A673 (cell line): ENCODE measurements at regions not wholly inside any gene's neighbourhood (a gene's known extent, or its start where the extent isn't known, plus 50 kb on each side); places are given as distances from the start of the nearest gene placed in this dataset.
A peak's percentile ranks its signal among the peaks of the same experiment; 100 is the strongest.

Experiments used
- BruUV-seq: library from RNA; stranded (reverse); fragments of 400-500 nt; replicated peaks from 2 replicates; lab custom pipeline; 2021; lab: Mats Ljungman, UMichigan
- CTCF ChIA-PET: fragments of 300-600 bp; sonication (Branson Sonifier 250); formaldehyde crosslinking; loops from one replicate; lab custom pipeline; 2022; ENCODE audit warnings: antibody characterized with exemption; lab: Charles Lee
- POLR2A ChIA-PET: fragments of 300-600 bp; sonication (Branson Sonifier 250); formaldehyde crosslinking; loops from one replicate; lab custom pipeline; 2022; ENCODE audit warnings: antibody characterized with exemption; ENCODE audit not compliant: low non-redundant PET; lab: Charles Lee
- DNase-seq: peaks from one replicate; pipeline ENCODE4 v3.0.0-alpha.2; 2015; ENCODE audit warnings: low spot score
- H3K27ac ChIP-seq: fragments of 200-600 bp; sonication (generic); 2 replicates; pipeline ENCODE4 v1.5.1; 2016; ENCODE audit warnings: mixed run types, low read depth, mild to moderate bottlenecking, mixed read lengths, antibody characterized with exemption, low read length; ENCODE audit not compliant: poor library complexity, severe bottlenecking
- H3K27me3 ChIP-seq: fragments of 200-600 bp; sonication (generic); replicated peaks from 2 replicates; pipeline ENCODE4 v1.6.1; 2017; ENCODE audit warnings: mixed run types, low read depth, mild to moderate bottlenecking, mixed read lengths, antibody characterized with exemption, low read length; ENCODE audit not compliant: insufficient read depth, poor library complexity
- H3K36me3 ChIP-seq: fragments of 200-600 bp; sonication (generic); 2 replicates; pipeline ENCODE4 v1.6.1; 2016; ENCODE audit warnings: mixed run types, mild to moderate bottlenecking, mixed read lengths, antibody characterized with exemption, low read length; ENCODE audit not compliant: insufficient read depth, poor library complexity, severe bottlenecking
- H3K4me1 ChIP-seq: fragments of 200-600 bp; sonication (generic); 2 replicates; pipeline ENCODE4 v1.6.1; 2017; ENCODE audit warnings: mixed run types, mild to moderate bottlenecking, mixed read lengths, antibody characterized with exemption, low read length; ENCODE audit not compliant: insufficient read depth, poor library complexity, severe bottlenecking
- H3K4me3 ChIP-seq: fragments of 200-600 bp; sonication (generic); 2 replicates; pipeline ENCODE4 v1.5.1; 2016; ENCODE audit warnings: low read depth, mixed run types, mild to moderate bottlenecking, mixed read lengths, low read length; ENCODE audit not compliant: poor library complexity, severe bottlenecking
- H3K9me3 ChIP-seq: fragments of 200-600 bp; sonication (generic); 2 replicates; pipeline ENCODE4 v1.6.1; 2016; ENCODE audit warnings: mixed run types, low read depth, mild to moderate bottlenecking, mixed read lengths, antibody characterized with exemption, low read length; ENCODE audit not compliant: poor library complexity, severe bottlenecking
- EZH2 ChIP-seq: fragments of 200-600 bp; sonication (generic); IDR thresholded peaks from 2 replicates; pipeline ENCODE4 v1.6.1; 2017; ENCODE audit warnings: borderline replicate concordance, low read depth, mild to moderate bottlenecking, mixed read lengths, antibody characterized with exemption, low read length; ENCODE audit not compliant: poor library complexity, severe bottlenecking
- intact Hi-C: fragments of 100-400 bp; cut with micrococcal nuclease; formaldehyde crosslinking; loops from one replicate; pipeline ENCODE4 v1.10.0; 2022; ENCODE audit not compliant: unreplicated experiment
- TF ChIP-seq, protein P1 (sequence below): fragments of 300-800, 200-600 bp; sonication (generic); conservative IDR thresholded peaks from 2 replicates; pipeline ENCODE4 v1.5.1; 2017; ENCODE audit warnings: low read depth, mild to moderate bottlenecking, antibody characterized with exemption, low read length, moderate library complexity, mixed read lengths

DNA sequence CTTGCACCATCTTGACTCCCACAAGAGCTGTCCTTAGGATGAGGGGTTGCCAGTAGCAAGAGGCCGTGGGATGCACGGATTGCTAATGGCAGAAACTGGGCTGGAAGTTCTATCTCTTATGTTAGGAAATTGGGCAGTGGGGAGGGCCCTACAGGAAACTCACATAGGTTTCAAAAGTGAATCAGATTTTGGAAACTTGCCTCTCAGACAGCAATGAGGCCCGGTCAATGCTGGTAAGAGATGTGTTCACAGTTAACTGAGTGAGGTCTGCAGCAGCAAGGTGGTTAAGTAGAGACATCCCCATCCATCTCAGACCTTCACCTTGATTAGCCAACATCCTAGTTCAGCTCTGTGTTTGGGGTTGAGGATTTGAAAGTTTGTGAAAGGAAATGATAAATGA lies 164.7 kb downstream of the ABCA8 start:
- H3K9me3 ChIP-seq, result no peaks in the 10 kb centered on the region
- BruUV-seq, result no TSS peak
- intact Hi-C loops, result loop anchor here (5.0 kb wide), 1 partner anchor 42 kb away; no protein-coding TSS in a partner anchor

DNA sequence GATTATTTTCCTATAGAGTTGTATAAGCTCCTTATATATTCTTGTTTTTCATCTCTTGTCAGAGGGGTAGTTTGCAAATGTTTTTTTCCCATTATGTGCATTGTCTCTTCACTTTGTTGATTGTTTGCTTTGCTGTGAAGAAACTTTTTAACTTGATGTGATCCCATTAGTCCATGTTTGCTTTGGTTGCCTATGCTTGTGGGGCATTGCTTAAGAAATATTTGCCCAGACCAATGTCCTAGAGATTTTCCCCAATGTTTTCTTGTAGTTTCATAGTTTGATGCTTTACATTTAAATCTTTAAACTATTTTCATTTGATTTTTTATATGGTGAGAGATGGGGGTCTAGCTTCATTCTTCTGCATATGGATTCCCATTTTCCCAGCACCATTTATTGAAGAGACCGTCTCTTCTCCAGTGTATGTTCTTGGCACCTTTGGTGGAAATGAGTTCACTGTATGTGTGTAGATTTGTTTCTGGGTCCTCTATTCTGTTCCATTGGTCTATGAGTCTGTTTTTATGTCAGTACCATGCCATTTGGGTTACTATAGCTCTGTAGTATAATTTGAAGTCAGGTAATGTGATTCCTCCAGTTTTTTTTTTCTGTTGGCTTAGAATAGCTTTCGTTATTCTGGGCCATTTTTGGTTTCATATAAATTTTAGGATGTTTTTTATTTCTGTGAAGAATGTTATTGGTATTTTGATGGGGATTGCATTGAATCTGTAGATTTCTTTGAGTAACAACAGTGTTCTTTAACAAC lies 165.8 kb downstream of the ABCA8 start:
- no TSS peak for BruUV-seq
- CTCF ChIA-PET, result interaction anchor here (0.6 kb wide), 1 partner anchor 653 kb away, joined by 3 read pairs; no protein-coding TSS in a partner anchor
- Histone ChIP-seq H3K9me3 (no peaks in the 10 kb centered on the region), H3K27ac (no peak overlapping the region), H3K36me3 (no peaks in the 10 kb centered on the region), H3K4me1 (peaks cover 18% of the 10 kb centered on the region), H3K27me3 (no peaks in the 10 kb centered on the region), H3K4me3 (no peak overlapping the region)
- TF ChIP-seq EZH2, result no peak
- TF ChIP-seq, protein P1, sequence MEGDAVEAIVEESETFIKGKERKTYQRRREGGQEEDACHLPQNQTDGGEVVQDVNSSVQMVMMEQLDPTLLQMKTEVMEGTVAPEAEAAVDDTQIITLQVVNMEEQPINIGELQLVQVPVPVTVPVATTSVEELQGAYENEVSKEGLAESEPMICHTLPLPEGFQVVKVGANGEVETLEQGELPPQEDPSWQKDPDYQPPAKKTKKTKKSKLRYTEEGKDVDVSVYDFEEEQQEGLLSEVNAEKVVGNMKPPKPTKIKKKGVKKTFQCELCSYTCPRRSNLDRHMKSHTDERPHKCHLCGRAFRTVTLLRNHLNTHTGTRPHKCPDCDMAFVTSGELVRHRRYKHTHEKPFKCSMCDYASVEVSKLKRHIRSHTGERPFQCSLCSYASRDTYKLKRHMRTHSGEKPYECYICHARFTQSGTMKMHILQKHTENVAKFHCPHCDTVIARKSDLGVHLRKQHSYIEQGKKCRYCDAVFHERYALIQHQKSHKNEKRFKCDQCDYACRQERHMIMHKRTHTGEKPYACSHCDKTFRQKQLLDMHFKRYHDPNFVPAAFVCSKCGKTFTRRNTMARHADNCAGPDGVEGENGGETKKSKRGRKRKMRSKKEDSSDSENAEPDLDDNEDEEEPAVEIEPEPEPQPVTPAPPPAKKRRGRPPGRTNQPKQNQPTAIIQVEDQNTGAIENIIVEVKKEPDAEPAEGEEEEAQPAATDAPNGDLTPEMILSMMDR, result no peak
- no peak for DNase-seq
- intact Hi-C loops, result no loop called here
- POLR2A ChIA-PET, result no interaction called here

More for the DNA sequence above, 164.7 kb downstream of the ABCA8 start:
- Histone ChIP-seq H3K27ac (no peak overlapping the region), H3K4me1 (peaks cover 29% of the 10 kb centered on the region), H3K27me3 (no peaks in the 10 kb centered on the region), H3K4me3 (no peak overlapping the region), H3K36me3 (no peaks in the 10 kb centered on the region)
- CTCF ChIA-PET, result no interaction called here
- DNase-seq, result no peak
- TF ChIP-seq, protein P1, result no peak
- no peak for TF ChIP-seq EZH2
- POLR2A ChIA-PET, result no interaction called here

DNA sequence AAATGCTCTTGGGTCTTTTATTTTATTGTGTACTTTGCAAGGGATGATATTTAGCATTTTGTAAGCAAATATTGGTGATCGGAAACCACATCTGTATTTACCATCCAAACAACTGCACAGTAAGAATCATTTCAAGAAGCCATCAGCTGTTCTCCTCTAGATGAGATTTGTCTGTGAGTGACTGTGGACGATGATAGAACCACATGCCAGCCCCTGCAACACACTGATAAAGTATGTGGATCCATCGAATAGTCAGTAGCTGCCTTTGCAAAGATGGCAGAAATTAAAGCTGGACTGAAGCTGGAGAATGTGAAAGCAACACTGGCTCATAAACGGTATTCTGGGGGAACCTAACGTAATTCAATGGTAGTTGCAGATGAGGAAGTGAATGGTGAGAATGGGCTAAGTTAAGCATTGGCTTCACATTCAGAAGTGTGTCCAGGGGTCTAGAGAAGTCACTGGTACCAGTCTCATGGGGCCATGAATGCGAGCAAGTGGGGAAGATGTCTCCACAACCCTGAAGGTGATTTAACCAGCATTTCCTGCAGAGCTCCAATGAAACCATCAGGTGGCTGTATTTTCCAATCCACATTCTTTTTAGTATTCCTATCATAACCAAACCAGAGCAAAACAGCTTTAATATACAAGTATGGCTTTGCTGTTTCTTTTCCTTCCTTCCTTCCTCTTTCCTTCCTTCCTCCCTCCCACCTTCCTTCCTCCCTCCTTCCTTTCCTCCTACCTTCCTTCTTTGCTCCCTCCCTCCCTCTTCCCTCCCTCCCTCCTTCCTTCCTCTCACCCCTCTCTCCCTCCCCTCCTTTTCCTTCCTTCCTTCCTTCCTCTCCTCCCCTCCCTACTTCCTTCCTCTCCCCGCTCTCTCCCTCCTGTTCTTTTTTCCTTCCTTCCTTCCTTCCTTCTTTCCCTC lies 169.4 kb downstream of the ABCA8 start:
- Histone ChIP-seq H3K4me3 (no peak overlapping the region), H3K27ac (peak overlapping the region; percentile 45), H3K4me1 (no peaks in the 10 kb centered on the region), H3K27me3 (no peaks in the 10 kb centered on the region), H3K9me3 (peaks cover 4% of the 10 kb centered on the region), H3K36me3 (no peaks in the 10 kb centered on the region)
- ChIA-PET POLR2A (interaction anchor here (0.7 kb wide), 1 partner anchor 35 kb away, joined by 6 read pairs; no protein-coding TSS in a partner anchor), CTCF (no interaction called here)
- no TSS peak for BruUV-seq
- DNase-seq, result peak; percentile 43
- intact Hi-C loops, result no loop called here
- no peak for TF ChIP-seq EZH2
- TF ChIP-seq, protein P1, result 0 out of 2 replicates have a peak, but pooled peaks have one; percentile 10
